Activated CD4-positive, alpha-beta T cell treated with anti-CD3 and anti-CD28 coated beads, Interleukin-2, amount 50 U/mL, for 1 hour (primary cell): ENCODE measurements at regions not wholly inside any gene's neighbourhood (a gene's known extent, or its start where the extent isn't known, plus 50 kb on each side); places are given as distances from the start of the nearest gene placed in this dataset.
"Not testable (repeated sequence)": the region's sequence is repeated elsewhere in the genome, so short reads cannot be mapped to it uniquely, and the experiment has no call there.

Source experiments
- DNase-seq: peaks from one replicate; pipeline ENCODE4 v3.0.0-alpha.2; 2020

- DNase-seq, result no peak
Observed at GRCh38 chr2:16069933-16070647, 129.7 kb downstream of the MYCN start.

DNA sequence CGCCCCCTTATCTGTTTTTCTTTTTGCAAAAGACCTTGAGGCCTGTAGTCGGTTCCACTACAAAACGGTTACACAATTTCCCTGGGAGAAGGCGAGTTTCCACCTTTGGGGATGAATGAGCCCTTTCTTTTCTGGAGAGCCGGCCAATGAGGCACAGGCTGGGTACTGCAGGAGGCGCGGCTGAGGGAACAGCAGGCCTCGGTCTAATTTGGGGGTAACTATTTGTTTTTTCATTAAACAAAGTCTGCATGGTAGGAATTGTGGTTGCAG lies 129.2 kb downstream of the MYCN start:
- DNase-seq, result no peak

DNA sequence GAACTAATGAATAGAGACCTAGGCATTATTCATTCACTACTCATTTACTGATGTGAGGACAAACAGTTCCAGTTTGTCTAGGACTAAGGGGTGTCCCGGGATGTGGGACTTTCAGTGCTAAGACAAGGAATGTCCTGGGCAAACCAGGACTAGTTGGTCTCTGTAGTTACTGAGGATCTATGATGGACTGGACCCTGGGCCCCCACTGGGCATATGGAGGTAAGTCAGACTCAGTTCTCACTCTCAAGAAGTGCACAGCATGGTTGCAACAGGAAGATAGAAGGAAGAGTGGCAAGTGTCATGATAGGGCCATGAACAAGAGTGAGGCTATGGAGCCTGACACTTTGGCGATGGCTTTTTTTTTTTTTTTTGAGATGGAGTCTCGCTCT lies 128.2 kb downstream of the MYCN start:
- no peak for DNase-seq

DNA sequence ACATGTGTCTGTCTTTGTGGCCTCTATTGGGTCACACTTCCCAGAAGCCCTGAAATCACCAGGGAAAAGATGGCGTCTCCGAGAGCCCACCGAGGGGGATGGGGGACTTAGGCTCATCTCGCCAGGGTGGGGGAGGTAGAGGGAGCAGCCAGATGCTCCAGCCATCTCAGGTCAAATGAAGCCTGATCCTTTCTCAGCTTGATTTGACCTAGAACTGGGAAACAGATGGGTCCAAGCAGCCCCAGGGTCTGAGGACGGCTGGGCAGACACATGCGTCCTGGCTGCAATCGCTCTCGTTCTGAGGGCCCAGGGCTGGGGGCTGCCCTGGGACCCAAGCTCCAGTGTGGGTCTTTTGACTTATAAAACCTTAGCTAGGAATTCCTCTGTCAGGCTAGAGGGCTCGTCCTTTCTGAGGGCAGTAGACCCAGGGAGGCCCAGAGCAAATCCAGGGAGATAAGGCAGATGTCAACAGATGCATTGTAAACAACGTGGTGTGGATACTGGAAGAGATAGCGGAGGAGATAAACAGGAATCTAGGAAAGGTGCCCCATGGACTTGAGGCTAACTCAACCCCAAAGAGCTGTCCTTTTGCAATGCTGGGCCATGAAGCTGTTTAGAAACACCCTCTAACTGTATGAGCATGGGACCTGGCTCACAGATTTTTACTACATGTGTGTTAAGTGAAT lies 127.7 kb downstream of the MYCN start:
- no peak for DNase-seq

DNA sequence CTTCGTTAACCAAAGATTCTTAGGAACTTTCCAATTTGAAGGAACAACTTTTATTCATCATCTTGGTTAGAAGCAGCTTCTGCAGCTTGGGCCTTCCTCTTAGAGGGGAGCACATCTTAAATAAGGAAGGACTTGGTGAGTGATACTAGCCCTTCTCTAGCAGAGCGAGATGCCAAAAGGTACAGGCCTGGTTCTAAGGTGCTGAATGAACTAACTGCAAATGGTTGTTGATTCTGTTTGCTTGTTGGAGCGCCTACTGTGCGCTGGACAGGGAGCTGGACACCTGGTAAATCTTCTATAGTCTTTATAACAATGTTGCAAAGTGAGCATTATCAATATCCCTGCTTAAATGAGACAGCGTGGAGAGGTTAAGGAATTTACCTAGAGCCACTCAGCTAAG lies 127.1 kb downstream of the MYCN start:
- no peak for DNase-seq

DNA sequence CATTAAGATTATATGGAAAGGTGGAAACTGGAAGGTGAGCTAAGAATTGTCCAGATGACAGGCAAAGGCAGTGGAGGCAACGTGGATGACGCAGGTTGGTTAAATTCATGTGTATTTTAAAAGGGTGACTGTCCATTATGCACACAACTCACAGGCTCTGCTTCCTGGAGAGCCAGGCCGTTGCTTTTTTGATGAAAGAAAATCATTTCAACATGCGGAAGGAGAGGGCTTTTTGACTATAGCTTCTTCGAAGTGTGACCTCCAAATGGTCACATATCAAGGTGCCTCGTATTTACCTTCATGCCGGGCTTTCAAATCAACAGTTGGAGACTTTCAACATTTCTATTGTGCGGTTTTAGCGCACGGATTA lies 126.7 kb downstream of the MYCN start:
- no peak for DNase-seq

DNA sequence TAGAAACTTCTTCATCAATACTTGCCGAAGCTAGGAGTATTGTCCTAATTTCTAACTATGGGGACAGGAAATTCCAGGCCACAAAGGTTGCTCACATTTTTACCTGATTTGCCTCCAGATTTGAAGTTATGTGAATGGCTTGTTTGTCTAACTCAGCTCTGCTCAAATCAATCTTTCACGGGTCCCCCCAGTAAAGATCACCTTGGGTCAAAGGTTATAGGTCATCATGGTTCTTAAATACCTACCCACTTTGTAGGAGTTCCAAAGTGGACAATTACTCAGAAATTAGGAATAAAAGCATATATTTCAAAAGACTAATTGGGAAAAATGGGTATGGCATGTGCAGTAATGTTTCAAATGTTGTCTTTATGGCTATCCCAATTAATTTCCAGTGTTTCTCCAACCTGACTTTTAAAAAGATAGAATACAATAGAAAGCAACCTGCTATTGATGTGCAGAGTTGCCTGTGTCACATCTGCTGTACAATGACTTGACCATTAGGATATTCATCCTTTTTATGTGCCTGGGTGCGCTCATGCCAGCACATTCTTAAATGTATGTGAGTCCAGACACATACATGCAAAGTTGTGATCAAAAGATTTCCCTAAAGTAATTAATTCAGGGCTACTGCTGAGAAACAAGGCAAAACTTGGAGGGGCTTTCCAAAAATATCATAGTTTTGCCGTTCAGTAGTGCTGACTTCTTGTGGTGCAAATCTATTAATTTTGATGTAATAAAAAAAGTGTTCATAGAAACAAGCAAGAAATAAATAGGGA lies 126.1 kb downstream of the MYCN start:
- no peak for DNase-seq

GRCh38 chr2:16065272-16066069 lies 125.1 kb downstream of the MYCN start:
- DNase-seq, result not testable (repeated sequence)

- DNase-seq, result no peak
Observed at GRCh38 chr2:16064745-16065144, 124.4 kb downstream of the MYCN start.

GRCh38 chr2:16063955-16064633 lies 123.7 kb downstream of the MYCN start:
- no peak for DNase-seq

- no peak for DNase-seq
Observed at GRCh38 chr2:16063251-16063850, 123.0 kb downstream of the MYCN start.

DNA sequence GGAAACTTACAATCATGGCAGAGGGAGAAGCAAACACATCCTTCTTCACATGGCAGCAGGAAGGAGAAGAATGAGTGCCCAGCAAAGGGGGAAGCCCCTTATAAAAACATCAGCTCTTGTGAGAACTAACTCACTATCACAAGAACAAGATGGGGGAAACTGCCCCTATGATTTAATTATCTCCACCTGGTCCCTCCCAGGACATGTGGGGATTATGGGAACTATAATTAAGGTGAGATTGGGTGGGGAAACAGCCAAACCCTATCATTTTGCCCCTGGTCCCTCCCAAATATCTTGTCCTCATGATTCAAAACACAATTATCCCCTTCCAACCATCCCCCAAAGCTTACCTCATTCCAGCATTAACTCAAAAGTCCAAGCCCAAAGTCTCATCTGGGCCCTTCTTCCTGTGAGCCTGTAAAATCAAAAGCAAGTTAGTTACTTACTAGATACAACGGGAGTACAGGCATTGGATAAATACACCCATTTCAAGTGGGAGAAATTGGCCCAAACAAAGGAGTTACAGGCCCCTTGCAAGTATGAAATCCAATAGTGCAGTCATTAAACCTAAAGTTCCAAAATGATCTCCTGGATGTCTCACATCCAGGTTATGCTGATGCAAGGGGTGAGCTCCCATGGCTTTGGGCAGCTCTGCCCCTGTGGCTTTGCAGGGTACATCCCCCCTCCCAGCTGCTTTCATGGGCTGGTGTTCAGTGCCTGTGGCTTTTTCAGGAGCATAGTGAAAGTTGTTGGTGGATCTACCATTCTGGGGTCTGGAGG lies 122.3 kb downstream of the MYCN start:
- DNase-seq, result no peak

DNA sequence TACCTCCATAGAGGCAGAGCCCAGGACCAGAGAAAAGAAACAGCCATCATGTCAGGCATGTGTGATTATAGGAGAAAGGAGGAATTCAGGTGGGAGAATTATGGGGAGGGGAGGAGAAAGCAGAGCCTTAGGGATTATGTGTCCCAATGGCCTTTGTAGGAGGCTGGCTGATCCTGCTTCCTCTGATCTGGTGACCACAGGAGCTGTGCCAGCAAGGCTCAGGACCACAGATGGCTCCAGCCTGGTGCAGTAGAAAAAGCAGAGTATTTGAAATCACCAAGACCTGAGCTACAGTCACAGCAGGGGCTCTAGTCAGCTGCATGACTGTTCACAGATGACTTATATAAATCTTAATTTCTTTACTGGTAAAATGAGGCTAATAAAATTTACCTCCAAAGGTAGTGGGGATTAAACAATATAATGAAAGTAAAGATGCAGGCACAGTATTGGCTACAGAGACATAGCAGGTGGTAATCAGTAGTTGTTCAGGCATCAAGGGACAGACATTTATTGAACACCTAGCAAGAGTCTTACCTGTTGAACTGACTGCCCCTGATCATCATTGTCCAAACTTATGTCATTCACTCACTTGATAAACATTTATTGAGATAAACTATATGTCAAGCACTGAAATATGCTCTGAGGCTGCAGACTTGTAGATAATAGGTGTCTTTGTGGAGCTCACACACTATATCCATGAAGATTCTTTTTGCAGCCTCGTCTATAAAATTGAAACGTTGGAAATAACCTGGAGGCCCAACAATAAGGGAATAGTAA lies 121.3 kb downstream of the MYCN start:
- no peak for DNase-seq

- no peak for DNase-seq
Observed at GRCh38 chr2:16060936-16061338, 120.6 kb downstream of the MYCN start.

DNA sequence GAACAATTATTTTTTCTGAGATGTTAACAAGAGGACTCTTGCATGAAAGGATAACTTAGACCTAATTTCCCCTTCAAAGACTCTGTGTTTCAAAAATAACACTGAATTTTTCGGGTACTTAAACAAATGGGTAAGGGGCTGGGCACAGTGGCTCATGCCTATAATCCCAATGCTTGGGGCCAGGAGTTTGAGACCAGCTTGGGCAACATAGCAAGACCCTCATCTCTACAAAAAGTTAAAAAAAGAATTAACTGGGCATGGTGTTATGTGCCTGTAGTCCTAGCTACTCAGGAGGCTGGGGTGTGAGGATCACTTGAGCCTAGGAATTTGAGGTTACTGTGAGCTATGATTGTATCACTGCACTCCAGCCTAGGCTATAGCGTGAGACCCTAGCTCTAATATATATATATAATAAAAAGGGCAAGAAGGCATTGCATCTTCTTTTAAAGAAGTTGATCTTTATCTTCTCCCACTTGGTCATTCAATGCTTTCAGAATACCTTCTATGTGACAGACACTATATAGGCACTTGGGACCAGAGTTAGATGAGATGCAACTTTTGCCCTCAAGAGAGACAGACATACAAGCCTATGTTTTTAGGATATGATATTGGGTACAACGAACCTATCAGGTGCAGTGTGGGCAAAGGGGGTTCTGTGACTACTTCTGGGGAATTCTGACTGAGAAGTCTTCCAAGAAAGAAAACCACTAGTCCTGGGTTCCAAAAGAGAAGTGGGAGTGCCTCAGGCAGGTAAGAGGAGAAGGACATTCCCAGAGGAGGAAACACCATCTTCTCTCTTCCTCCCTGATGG lies 120.0 kb downstream of the MYCN start:
- no peak for DNase-seq

GRCh38 chr2:16059393-16060016 lies 119.2 kb downstream of the MYCN start:
- no peak for DNase-seq

DNA sequence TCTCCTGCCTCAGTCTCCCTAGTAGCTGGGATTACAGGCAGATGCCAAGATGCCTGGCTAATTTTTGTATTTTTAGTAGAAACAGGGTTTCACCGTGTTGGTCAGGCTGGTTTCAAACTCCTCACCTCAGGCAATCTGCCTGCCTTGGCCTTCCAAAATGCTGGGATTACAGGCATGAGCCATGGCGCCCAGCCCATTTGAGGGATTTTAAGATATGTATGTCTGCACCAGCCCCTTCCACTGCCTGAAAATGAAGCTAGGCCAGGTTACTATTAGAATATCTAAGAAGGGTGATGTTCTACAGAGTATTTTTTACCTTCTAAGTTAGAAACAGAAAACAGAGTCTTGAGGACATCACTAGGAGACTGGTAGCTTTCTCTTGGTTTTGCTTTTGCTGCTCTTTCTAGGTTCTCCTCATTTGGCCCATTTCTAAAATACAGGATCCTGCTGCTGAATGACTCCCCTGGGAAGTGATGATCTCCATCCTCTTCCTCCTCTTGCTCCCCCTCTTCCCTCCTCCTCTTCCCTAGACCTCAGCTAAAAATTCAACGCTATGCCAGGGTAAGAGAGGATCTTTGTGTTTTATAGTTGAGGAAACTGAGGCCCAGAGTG lies 118.5 kb downstream of the MYCN start:
- DNase-seq, result no peak

GRCh38 chr2:16058256-16058655 lies 117.9 kb downstream of the MYCN start:
- no peak for DNase-seq

DNA sequence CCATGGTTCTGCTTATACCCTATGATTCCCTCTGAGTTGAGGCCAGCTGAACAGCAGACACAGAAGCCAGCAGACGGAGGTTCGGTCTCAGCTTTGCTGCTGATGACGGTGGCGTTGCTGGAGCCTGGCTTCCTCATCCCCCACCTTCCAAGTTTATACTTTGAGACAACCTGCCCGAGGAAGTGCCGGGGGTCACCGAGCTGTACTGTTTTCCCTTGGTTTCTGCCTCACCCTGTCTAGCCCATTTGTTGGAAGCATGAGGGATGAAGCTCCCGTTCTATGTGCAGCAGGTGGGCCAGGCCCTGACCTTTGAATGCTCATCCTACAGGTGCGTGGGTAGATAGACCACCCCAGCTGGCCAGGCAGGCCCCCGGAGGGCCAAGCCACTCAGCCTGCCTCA lies 117.3 kb downstream of the MYCN start:
- DNase-seq, result no peak
